Activated CD4-positive, alpha-beta memory T cell treated with anti-CD3 and anti-CD28 coated beads, Interleukin-2, amount 10 ng/mL, durations not matched to agents 7 days and 5 days (primary cell): ENCODE measurements at regions not wholly inside any gene's neighbourhood (a gene's known extent, or its start where the extent isn't known, plus 50 kb on each side); places are given as distances from the start of the nearest gene placed in this dataset.

ENCODE experiments used
- CTCF ChIA-PET: fragments of 350-600 bp; sonication (Branson Sonifier 250); formaldehyde crosslinking; loops from one replicate; lab custom pipeline; 2021; ENCODE audit warnings: antibody characterized with exemption, inconsistent platforms; lab: Charles Lee
- POLR2A ChIA-PET: fragments of 350-600 bp; sonication (Branson Sonifier 250); formaldehyde crosslinking; loops from one replicate; lab custom pipeline; 2021; ENCODE audit warnings: antibody characterized with exemption; lab: Charles Lee
- DNase-seq: peaks from one replicate; pipeline ENCODE4 v3.0.0-alpha.2; 2020
- H3K27ac Mint-ChIP-seq: one replicate; pipeline ENCODE4 v1.8.0; 2021; ENCODE audit warnings: mild to moderate bottlenecking, mixed read lengths
- H3K27me3 Mint-ChIP-seq: one replicate; pipeline ENCODE4 v1.8.0; 2021; ENCODE audit warnings: mixed read lengths
- H3K36me3 Mint-ChIP-seq: one replicate; pipeline ENCODE4 v1.8.0; 2021; ENCODE audit warnings: low read depth, mixed read lengths
- H3K4me1 Mint-ChIP-seq: one replicate; pipeline ENCODE4 v1.8.0; 2021; ENCODE audit warnings: mixed read lengths
- H3K4me3 Mint-ChIP-seq: one replicate; pipeline ENCODE4 v1.8.0; 2021; ENCODE audit warnings: mild to moderate bottlenecking, mixed read lengths
- H3K9me3 Mint-ChIP-seq: one replicate; pipeline ENCODE4 v1.8.0; 2021; ENCODE audit warnings: mixed read lengths

DNA sequence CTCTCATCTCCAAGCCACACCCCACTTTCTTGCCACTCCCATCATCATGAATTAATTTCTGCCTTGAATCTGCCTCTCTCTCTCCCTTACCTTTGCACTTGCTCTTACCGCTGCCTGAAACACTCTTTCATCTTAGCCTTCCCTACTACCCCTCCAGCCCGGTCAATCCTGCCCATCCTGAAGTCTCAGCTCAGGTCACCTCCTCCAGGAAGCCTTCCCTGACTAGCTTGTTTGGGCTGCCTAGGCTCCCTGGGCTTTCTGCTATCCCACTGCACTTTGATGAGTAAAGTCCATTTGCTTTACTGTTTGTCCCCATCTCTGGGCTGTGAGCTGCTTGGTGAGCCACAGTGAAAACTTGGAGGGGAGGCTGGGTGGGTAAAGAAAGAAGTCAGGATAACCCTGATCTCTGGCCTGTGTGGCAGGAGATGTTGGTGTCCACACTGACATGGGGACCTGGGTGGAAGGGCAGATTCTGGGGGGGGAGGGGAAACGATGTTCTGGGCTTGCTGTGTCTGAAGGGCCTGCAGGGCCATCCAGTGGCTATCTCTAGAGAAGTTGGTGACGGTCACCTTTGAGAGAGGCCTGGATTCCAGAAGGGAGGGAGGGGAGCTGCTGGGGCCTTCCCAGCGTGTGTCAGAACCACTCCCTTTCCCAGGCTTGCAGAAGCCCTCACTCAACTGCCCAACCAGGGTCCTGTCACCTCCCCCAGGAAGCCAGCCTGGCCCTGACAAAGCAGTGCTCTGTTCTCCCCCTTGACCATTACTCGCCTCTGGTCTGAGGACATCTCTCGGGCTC is 75.0 kb upstream of the DAB2IP start:
- H3K27me3 Mint-ChIP-seq, result peaks cover 2% of the 10 kb centered on the region
- H3K9me3 Mint-ChIP-seq, result no peaks in the 10 kb centered on the region
- ChIA-PET CTCF (no interaction called here), POLR2A (interaction anchor here (0.6 kb wide), 1 partner anchor 1154 kb away, joined by 3 read pairs; no protein-coding TSS in a partner anchor)
- no peak for DNase-seq
- H3K4me3 Mint-ChIP-seq, result no peak overlapping the region
- no peak overlapping the region for H3K27ac Mint-ChIP-seq
- H3K4me1 Mint-ChIP-seq, result no peaks in the 10 kb centered on the region
- no peaks in the 10 kb centered on the region for H3K36me3 Mint-ChIP-seq

DNA sequence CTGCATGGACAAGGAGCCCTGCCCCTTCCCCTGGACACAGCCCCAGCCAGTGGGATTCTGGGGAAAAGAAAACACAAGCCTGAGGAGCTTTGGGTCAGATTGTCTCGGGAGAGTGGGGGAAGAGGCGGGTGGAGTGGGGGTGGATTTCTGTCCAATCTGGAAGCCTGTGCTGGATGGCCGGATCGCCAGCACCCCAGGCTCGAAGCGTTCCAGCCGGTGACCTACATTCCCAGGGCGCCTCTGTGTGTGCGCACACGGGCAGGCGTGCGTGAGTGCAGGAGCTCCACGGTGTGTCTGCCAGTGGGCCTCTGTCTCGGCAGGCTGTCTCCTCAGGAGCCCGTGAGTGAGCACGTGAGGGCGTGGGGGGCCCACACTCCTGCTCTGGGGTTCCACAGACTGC is 74.3 kb upstream of the DAB2IP start:
- POLR2A ChIA-PET, result no interaction called here
- H3K4me3 Mint-ChIP-seq, result no peak overlapping the region
- H3K4me1 Mint-ChIP-seq, result no peaks in the 10 kb centered on the region
- no peaks in the 10 kb centered on the region for H3K36me3 Mint-ChIP-seq
- no peak overlapping the region for H3K27ac Mint-ChIP-seq
- H3K9me3 Mint-ChIP-seq, result no peaks in the 10 kb centered on the region
- DNase-seq, result no peak
- H3K27me3 Mint-ChIP-seq, result peaks cover 2% of the 10 kb centered on the region
- CTCF ChIA-PET, result no interaction called here

DNA sequence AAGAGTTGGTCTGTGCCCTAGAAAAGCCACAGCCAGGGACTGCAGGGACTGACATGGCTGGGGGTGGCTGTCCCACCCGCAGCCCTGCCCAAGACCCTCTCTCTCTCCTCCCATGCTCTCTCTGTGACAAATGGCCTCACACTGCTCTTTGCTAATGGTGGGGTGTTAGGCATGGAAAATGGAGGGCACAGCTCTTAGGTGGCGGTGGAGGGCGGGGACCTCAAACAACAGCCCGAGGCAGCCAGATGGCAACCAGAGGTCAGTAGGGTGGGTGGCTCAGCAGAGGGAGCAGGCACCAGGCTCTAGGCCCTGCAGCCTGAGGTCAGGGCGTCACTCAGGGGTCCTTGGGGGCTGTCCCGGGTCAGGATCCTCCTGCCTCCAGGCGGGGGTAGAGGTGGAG is 73.9 kb upstream of the DAB2IP start:
- no peaks in the 10 kb centered on the region for H3K36me3 Mint-ChIP-seq
- no peaks in the 10 kb centered on the region for H3K9me3 Mint-ChIP-seq
- ChIA-PET CTCF (no interaction called here), POLR2A (no interaction called here)
- peaks cover 2% of the 10 kb centered on the region for H3K27me3 Mint-ChIP-seq
- no peak overlapping the region for H3K27ac Mint-ChIP-seq
- no peak overlapping the region for H3K4me3 Mint-ChIP-seq
- no peaks in the 10 kb centered on the region for H3K4me1 Mint-ChIP-seq
- DNase-seq, result no peak

DNA sequence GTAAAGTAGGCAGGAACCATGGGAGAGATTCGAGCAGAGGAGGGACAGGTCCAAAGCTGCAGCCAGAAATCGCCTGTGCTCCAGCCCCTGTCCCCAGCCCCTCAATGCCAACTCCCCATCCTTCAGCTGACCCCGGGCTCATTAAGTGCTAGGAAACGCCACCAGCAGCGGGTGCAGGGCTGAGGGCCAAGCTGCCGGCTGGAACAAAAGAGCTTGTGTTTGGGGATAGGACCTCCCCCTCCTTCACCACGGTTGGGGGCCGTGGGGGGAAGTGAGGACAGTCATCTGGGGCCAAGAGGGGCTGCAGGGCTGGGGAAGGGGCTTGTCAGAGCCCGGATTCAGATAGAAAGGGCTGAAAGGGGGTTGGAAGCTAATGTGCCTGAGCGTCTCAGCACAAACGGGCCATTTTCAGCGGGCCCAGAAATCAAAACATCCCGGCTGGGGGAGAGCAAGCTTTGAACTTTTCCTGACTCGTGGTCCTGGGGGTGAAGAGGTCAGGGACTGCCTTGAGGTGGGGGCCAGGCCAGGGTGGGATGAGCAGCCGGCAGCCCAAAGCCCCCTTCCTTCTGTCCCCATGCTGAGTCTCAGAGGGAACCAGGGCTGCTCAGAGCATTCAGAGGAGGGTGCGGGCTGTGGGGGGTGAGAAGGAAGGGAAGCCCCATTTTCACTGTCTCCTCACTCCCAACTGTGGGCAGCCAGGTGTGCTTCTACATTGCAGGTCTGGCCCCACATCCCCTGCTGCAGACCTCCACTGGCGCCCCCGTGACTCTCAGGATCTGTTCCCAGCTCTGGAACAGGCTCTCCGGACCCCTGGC is 69.4 kb upstream of the DAB2IP start:
- CTCF ChIA-PET, result no interaction called here
- no peaks in the 10 kb centered on the region for H3K36me3 Mint-ChIP-seq
- POLR2A ChIA-PET, result no interaction called here
- no peak overlapping the region for H3K4me3 Mint-ChIP-seq
- H3K27me3 Mint-ChIP-seq, result peaks cover 5% of the 10 kb centered on the region
- DNase-seq, result no peak
- H3K9me3 Mint-ChIP-seq, result no peaks in the 10 kb centered on the region
- no peaks in the 10 kb centered on the region for H3K4me1 Mint-ChIP-seq
- no peak overlapping the region for H3K27ac Mint-ChIP-seq

DNA sequence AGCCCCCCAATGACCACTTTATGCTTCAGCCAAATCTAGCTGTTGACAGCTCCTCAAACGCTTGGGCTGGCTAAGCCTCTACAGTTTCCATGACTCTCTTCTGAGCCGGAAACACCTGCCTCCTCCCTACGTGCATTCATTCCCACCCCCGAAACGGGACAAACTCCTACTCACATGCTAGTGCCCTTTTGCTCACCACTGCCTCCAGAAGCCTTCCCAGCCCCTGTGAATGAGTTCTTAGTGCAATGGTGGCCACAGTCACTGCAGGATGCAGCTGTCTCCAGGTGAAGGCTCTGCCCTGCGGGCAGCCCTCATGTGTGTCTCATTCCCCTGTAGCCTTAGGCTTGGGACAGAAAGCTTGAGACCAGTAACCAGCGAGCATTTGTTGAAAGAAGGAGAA is 68.8 kb upstream of the DAB2IP start:
- POLR2A ChIA-PET, result no interaction called here
- Mint-ChIP-seq H3K9me3 (no peaks in the 10 kb centered on the region), H3K36me3 (no peaks in the 10 kb centered on the region)

DNA sequence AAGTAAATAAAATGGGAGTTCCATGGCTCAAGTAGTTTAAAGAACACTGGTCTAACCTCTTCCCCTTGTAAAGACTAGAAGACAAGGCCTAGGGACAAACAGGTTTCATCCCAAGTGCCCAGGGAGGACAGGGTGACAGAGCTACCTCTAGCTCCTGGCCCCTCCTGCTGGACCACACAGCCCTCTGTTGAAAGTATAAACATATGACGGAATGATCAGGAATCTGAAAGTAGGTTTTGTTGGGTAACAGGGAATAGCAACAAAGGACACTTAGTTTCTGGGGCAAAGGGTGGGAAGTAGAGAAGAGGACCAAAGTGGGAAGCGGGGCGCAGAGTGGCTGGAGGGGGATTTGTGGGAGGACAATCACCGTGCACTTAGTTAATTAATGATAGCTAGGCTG is 67.0 kb upstream of the DAB2IP start:
- DNase-seq, result no peak
- POLR2A ChIA-PET, result no interaction called here
- no peaks in the 10 kb centered on the region for H3K9me3 Mint-ChIP-seq

More for the DNA sequence above, 68.8 kb upstream of the DAB2IP start:
- DNase-seq, result no peak
- H3K4me3 Mint-ChIP-seq, result no peak overlapping the region
- no peaks in the 10 kb centered on the region for H3K4me1 Mint-ChIP-seq
- no peak overlapping the region for H3K27ac Mint-ChIP-seq
- CTCF ChIA-PET, result no interaction called here
- peaks cover 6% of the 10 kb centered on the region for H3K27me3 Mint-ChIP-seq

DNA sequence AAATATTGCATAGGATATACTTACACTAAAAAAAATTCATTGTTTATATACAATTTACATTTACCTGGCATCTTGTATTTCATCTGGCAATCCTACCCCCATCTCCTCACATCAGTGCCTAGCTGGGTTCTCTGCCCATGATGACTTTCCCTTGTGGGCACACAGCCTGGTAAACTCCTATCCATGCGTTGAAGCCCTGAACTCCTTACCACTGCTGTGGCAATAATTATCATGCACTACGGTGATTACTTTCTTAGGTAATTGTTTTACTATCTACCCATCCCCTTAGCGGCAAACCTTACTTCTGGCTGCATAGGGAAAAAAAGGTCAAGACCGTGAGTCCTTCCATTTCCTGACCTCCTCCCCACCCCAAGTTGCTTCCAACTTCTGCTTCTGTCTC is 63.6 kb upstream of the DAB2IP start:
- POLR2A ChIA-PET, result no interaction called here
- no peak for DNase-seq
- Mint-ChIP-seq H3K9me3 (no peaks in the 10 kb centered on the region), H3K27me3 (peaks cover 16% of the 10 kb centered on the region), H3K4me3 (no peak overlapping the region), H3K27ac (no peak overlapping the region), H3K36me3 (no peaks in the 10 kb centered on the region), H3K4me1 (no peaks in the 10 kb centered on the region)
- CTCF ChIA-PET, result no interaction called here

More for the DNA sequence above, 67.0 kb upstream of the DAB2IP start:
- H3K4me1 Mint-ChIP-seq, result no peaks in the 10 kb centered on the region
- CTCF ChIA-PET, result interaction anchor here (0.6 kb wide), 1 partner anchor 9 kb away, joined by 5 read pairs; no protein-coding TSS in a partner anchor
- H3K36me3 Mint-ChIP-seq, result no peaks in the 10 kb centered on the region
- no peak overlapping the region for H3K4me3 Mint-ChIP-seq
- no peak overlapping the region for H3K27ac Mint-ChIP-seq
- peaks cover 6% of the 10 kb centered on the region for H3K27me3 Mint-ChIP-seq

DNA sequence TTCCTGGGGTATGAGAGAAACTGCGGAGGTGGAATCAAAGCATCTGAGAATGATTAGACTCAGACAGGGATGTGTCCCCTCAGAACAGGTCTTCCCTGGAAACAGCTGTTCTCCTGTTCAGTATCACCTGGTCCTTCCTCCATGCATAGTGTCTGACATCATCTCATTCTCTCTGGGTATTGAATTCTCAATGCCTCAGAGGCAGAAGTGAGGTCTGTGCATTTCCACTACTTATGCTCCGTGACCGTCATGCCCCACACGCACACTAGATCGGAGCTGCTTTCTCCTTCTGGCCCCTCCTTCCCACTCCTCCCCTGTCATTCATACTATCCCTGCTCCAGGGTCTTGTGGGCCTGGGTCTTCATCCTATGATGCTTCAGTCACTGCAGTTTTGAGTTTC is 61.4 kb upstream of the DAB2IP start:
- Mint-ChIP-seq H3K4me1 (no peaks in the 10 kb centered on the region), H3K36me3 (no peaks in the 10 kb centered on the region), H3K27ac (no peak overlapping the region), H3K9me3 (no peaks in the 10 kb centered on the region), H3K4me3 (no peak overlapping the region), H3K27me3 (peaks cover 21% of the 10 kb centered on the region)
- no peak for DNase-seq
- POLR2A ChIA-PET, result no interaction called here
- CTCF ChIA-PET, result no interaction called here

DNA sequence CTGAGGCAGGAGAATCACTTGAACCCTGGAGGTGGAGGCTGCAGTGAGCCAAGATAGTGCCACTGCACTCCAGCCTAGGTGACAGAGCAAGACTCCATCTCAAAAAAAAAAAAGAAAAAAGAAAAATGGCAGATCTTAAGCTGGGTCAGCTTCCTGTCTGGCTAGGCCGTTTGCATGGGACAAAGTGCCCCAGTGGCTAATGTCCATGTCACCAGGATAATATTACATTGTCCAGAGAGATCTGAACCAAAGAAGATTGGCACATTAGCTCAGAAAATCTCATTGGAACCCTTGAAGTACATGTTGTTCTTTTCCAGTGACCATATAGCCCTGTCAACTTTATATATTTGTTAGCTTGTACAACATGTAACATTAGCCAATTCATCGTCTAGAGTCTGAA is 59.2 kb upstream of the DAB2IP start:
- no peak for DNase-seq
- peaks cover 23% of the 10 kb centered on the region for H3K27me3 Mint-ChIP-seq
- H3K4me1 Mint-ChIP-seq, result no peaks in the 10 kb centered on the region
- no peaks in the 10 kb centered on the region for H3K9me3 Mint-ChIP-seq
- H3K27ac Mint-ChIP-seq, result no peak overlapping the region
- CTCF ChIA-PET, result no interaction called here
- POLR2A ChIA-PET, result no interaction called here
- no peaks in the 10 kb centered on the region for H3K36me3 Mint-ChIP-seq
- H3K4me3 Mint-ChIP-seq, result no peak overlapping the region

DNA sequence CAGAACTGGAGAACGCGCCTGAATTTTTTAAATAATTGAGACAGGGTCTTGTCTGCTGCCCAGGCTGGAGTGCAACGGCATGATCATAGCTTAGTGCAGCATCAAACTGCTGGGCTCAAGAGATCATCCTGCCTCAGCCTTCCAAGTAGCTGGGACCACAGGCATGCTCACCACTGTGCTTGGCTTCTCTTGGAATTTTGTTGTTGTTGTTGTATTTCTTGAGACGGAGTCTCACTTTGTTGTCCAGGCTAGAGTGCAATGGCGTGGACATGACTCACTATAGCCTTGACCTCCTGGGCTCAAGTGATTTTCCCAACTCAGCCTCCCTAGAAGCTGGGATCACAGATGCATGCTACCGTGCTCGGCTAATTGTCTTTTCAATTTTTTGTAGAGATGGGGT is 58.4 kb upstream of the DAB2IP start:
- H3K27ac Mint-ChIP-seq, result no peak overlapping the region
- H3K4me3 Mint-ChIP-seq, result no peak overlapping the region
- DNase-seq, result no peak
- ChIA-PET POLR2A (no interaction called here), CTCF (interaction anchor here (0.9 kb wide), 1 partner anchor 9 kb away, joined by 5 read pairs; no protein-coding TSS in a partner anchor)
- no peaks in the 10 kb centered on the region for H3K36me3 Mint-ChIP-seq
- H3K4me1 Mint-ChIP-seq, result no peaks in the 10 kb centered on the region
- peaks cover 31% of the 10 kb centered on the region for H3K27me3 Mint-ChIP-seq
- peaks cover 3% of the 10 kb centered on the region for H3K9me3 Mint-ChIP-seq

DNA sequence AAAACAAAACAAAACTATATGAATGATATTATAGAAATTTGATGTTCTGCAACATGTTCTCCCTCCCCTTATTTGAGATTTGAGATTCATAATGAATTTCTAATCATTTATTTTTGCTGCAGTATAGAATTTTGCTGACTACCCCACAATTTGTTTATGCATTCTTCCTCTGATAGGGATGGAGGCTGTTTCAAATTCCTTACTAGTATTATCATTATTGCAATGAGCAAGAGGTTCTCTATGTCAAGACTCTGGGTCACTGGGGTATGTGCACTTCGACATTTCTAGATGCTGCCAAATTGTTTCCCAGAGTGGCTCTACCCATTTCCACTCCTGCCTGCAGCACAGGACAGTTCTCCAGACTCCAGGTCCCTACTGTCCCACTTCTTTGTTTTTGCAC is 54.9 kb upstream of the DAB2IP start:
- no peak overlapping the region for H3K4me3 Mint-ChIP-seq
- H3K4me1 Mint-ChIP-seq, result peaks cover 4% of the 10 kb centered on the region
- no peaks in the 10 kb centered on the region for H3K36me3 Mint-ChIP-seq
- H3K27me3 Mint-ChIP-seq, result peaks cover 43% of the 10 kb centered on the region
- ChIA-PET CTCF (no interaction called here), POLR2A (no interaction called here)
- H3K27ac Mint-ChIP-seq, result no peak overlapping the region
- no peak for DNase-seq
- H3K9me3 Mint-ChIP-seq, result peaks cover 3% of the 10 kb centered on the region

DNA sequence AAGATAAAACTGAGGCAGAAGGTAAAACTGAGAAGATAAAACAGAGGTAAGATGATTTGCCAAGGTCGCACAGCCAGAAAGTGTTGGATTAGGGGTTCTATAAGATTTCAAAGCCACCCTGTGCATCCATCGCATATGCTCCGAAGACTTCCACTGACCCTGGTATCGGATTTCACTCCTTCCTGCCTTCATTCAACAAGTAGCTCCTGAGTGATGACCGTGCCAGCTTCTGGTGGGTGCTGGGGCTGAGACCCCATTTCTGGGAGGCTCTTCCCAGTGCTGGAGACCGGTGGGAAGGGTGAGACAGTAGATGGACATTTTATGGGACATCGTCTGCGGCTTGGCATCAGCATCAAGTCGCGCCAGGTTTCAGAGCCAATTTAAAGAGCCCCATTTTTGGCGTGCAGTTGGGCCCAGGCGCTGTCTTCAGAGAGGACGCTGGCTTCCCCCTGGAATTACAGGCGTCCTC is 53.7 kb upstream of the DAB2IP start:
- Mint-ChIP-seq H3K4me1 (peaks cover 4% of the 10 kb centered on the region), H3K27me3 (peaks cover 45% of the 10 kb centered on the region)
- POLR2A ChIA-PET, result no interaction called here

DNA sequence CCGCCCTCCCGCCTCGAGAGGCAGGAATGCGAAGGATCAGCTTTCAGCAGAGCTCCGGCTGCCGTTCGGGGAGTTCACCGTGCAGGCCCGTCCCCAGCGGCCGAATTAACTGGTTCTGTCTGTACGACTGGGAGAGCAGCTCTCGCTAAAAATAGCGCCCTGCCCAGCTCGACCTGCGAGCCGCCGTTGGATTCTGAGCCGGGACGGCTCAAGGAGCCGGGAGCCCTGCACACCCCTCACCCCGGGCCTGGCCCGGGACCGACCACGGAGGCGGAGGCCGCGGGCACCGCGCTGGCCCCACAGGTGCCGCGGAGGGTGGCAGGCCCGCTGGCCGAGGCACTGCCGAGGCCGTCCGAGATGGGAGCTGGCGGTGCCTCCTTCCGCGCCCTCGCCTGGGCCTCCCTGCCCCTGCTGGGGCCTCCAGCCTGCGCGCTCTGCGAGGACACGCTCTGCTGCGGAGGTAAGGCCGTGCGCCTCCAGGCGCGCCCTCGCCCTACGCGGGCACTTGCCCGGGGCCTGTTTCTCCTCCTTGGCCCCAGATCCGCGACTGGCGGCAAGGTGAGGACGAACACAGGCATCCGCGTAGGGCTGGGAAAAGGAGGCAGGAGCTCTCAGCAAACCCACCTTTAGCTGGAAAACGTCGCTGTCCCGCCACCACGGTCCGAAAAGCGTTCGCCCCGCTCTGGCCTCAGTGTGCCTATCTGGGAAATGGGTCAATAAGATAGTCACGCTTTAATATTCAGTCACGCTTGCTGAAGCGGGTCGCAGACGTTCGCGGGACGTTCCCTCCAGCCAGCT is 53.1 kb upstream of the DAB2IP start:
- CTCF ChIA-PET, result no interaction called here
- Mint-ChIP-seq H3K9me3 (peaks cover 3% of the 10 kb centered on the region), H3K4me1 (peaks cover 4% of the 10 kb centered on the region), H3K36me3 (no peaks in the 10 kb centered on the region), H3K27ac (no peak overlapping the region), H3K4me3 (no peak overlapping the region), H3K27me3 (peaks cover 45% of the 10 kb centered on the region)
- DNase-seq, result no peak
- POLR2A ChIA-PET, result no interaction called here

More for the DNA sequence above, 53.7 kb upstream of the DAB2IP start:
- Mint-ChIP-seq H3K27ac (no peak overlapping the region), H3K4me3 (no peak overlapping the region), H3K9me3 (peaks cover 3% of the 10 kb centered on the region), H3K36me3 (no peaks in the 10 kb centered on the region)
- CTCF ChIA-PET, result no interaction called here
- no peak for DNase-seq
